GM23248 (cell line): ENCODE measurements at regions not wholly inside any gene's neighbourhood (a gene's known extent, or its start where the extent isn't known, plus 50 kb on each side); places are given as distances from the start of the nearest gene placed in this dataset.
"Not testable (repeated sequence)": the region's sequence is repeated elsewhere in the genome, so short reads cannot be mapped to it uniquely, and the experiment has no call there.

Experiments
- DNase-seq: peaks from one replicate; pipeline ENCODE4 v3.0.0-alpha.2; 2015
- H2AFZ ChIP-seq: fragments of 200-600 bp; sonication (generic); 2 replicates; pipeline ENCODE4 v1.6.1; 2016; ENCODE audit warnings: antibody characterized with exemption
- H3F3A ChIP-seq: fragments of 200-600 bp; sonication (generic); 2 replicates; pipeline ENCODE4 v1.6.1; 2016; ENCODE audit warnings: mild to moderate bottlenecking, antibody characterized with exemption, mixed run types; ENCODE audit not compliant: insufficient read depth
- H3K27ac ChIP-seq: fragments of 200-600 bp; sonication (generic); 2 replicates; pipeline ENCODE4 v1.5.1; 2016; ENCODE audit warnings: mild to moderate bottlenecking
- H3K27me3 ChIP-seq: fragments of 200-600 bp; sonication (generic); replicated peaks from 2 replicates; pipeline ENCODE4 v1.6.1; 2016; ENCODE audit warnings: mild to moderate bottlenecking; ENCODE audit not compliant: insufficient read depth
- H3K36me3 ChIP-seq: fragments of 200-600 bp; sonication (generic); 2 replicates; pipeline ENCODE4 v1.6.1; 2016; ENCODE audit warnings: low read depth, mild to moderate bottlenecking
- H3K4me1 ChIP-seq: fragments of 200-600 bp; sonication (generic); 2 replicates; pipeline ENCODE4 v1.6.1; 2016; ENCODE audit warnings: mild to moderate bottlenecking; ENCODE audit not compliant: insufficient read depth
- H3K4me2 ChIP-seq: fragments of 200-600 bp; sonication (generic); one replicate; pipeline ENCODE4 v1.6.1; 2016; ENCODE audit warnings: mild to moderate bottlenecking; ENCODE audit not compliant: unreplicated experiment
- H3K4me3 ChIP-seq: fragments of 200-600 bp; sonication (generic); 2 replicates; pipeline ENCODE4 v1.5.1; 2016; ENCODE audit warnings: mild to moderate bottlenecking
- H3K79me2 ChIP-seq: fragments of 200-600 bp; sonication (generic); 2 replicates; pipeline ENCODE4 v1.6.1; 2016; ENCODE audit warnings: mild to moderate bottlenecking; ENCODE audit not compliant: insufficient read depth
- H3K9ac ChIP-seq: fragments of 200-600 bp; sonication (generic); 2 replicates; pipeline ENCODE4 v1.6.1; 2016; ENCODE audit warnings: mild to moderate bottlenecking
- H3K9me2 ChIP-seq: fragments of 200-600 bp; sonication (generic); 2 replicates; pipeline ENCODE4 v1.6.1; 2016; ENCODE audit warnings: mixed run types, mild to moderate bottlenecking, moderate library complexity; ENCODE audit not compliant: insufficient read depth
- H3K9me3 ChIP-seq: fragments of 200-600 bp; sonication (generic); one replicate; pipeline ENCODE4 v1.6.1; 2017; ENCODE audit warnings: low read depth
- H4K20me1 ChIP-seq: fragments of 200-600 bp; sonication (generic); 2 replicates; pipeline ENCODE4 v1.6.0; 2016; ENCODE audit not compliant: insufficient read depth
- EZH2 ChIP-seq: fragments of 200-600 bp; sonication (generic); IDR thresholded peaks from 2 replicates; pipeline ENCODE4 v1.6.1; 2018; ENCODE audit warnings: antibody characterized with exemption, mild to moderate bottlenecking; ENCODE audit not compliant: insufficient read depth, poor library complexity, severe bottlenecking
- EZH2phosphoT487 ChIP-seq: fragments of 200-600 bp; sonication (generic); IDR thresholded peaks from 2 replicates; pipeline ENCODE4 v1.6.1; 2018; ENCODE audit warnings: antibody characterized with exemption, moderate library complexity, mild to moderate bottlenecking, low read depth; ENCODE audit not compliant: insufficient read depth
- WGBS, 2 experiments: methylation state at CpG; one replicate each; pipeline ENCODE4 v1.1.6; 2015 to 2017; ENCODE audit warnings: low lambda C conversion rate in 2 of 2, low coverage in 1 of 2; ENCODE audit errors: missing lambda C conversion rate in 2 of 2; 5-methylcytosine and 5-hydroxymethylcytosine counted together
- in situ Hi-C: fragments of 300-500 bp; cut with MboI; formaldehyde crosslinking; loops from 2 replicates; pipeline ENCODE4 v1.15.0; 2020

- Histone ChIP-seq H3K4me3 (no peak overlapping the region), H3K9me2 (no peaks in the 10 kb centered on the region), H3K27me3 (no peaks in the 10 kb centered on the region), H3K4me1 (no peaks in the 10 kb centered on the region), H3K27ac (no peak overlapping the region), H3F3A (no peaks in the 10 kb centered on the region), H4K20me1 (no peaks in the 10 kb centered on the region; the same call in 1 of the 2 replicates), H2AFZ (no peak overlapping the region), H3K9ac (no peak overlapping the region), H3K79me2 (peaks cover 62% of the 10 kb centered on the region), H3K36me3 (no peaks in the 10 kb centered on the region), H3K9me3 (no peaks in the 10 kb centered on the region), H3K4me2 (no peak overlapping the region)
- in situ Hi-C loops = no loop called here
- DNase-seq = no peak
- TF ChIP-seq EZH2phosphoT487 (no peak), EZH2 (no peak)
- WGBS, 2 experiments = 90 to 92% methylated on average over 2 of the region's 2 CpGs
Observed at GRCh38 chrX:63529961-63530360, 178.8 kb upstream of the SPIN4 start.

- Histone ChIP-seq H3K9me2 (no peaks in the 10 kb centered on the region), H3K4me3 (no peak overlapping the region), H3K79me2 (peaks cover 36% of the 10 kb centered on the region), H3K27me3 (no peaks in the 10 kb centered on the region), H3K36me3 (no peaks in the 10 kb centered on the region), H3K4me1 (no peaks in the 10 kb centered on the region), H4K20me1 (no peaks in the 10 kb centered on the region; the same call in 1 of the 2 replicates), H3K9ac (no peak overlapping the region), H3K9me3 (no peaks in the 10 kb centered on the region), H3F3A (no peaks in the 10 kb centered on the region), H3K27ac (no peak overlapping the region), H2AFZ (no peak overlapping the region), H3K4me2 (no peak overlapping the region)
- TF ChIP-seq EZH2phosphoT487 (no peak), EZH2 (no peak)
- WGBS, 2 experiments = 100% methylated on average over 1 of the region's 1 CpG
- in situ Hi-C loops = no loop called here
- DNase-seq = no peak
Observed at GRCh38 chrX:63526863-63527262, 175.7 kb upstream of the SPIN4 start.

GRCh38 chrX:63525491-63525890, 174.4 kb upstream of the SPIN4 start:
- H2AFZ ChIP-seq = no peak overlapping the region
- H3K9me2 ChIP-seq = no peaks in the 10 kb centered on the region
- H3K36me3 ChIP-seq = no peaks in the 10 kb centered on the region
- H4K20me1 ChIP-seq = no peaks in the 10 kb centered on the region
- WGBS, 2 experiments = 70 to 74% methylated on average over 3 of the region's 3 CpGs
- no peak overlapping the region for H3K4me3 ChIP-seq
- H3K9me3 ChIP-seq = no peaks in the 10 kb centered on the region
- no peak for DNase-seq
- TF ChIP-seq EZH2 = no peak
- no peak for TF ChIP-seq EZH2phosphoT487
- no peaks in the 10 kb centered on the region for H3K27me3 ChIP-seq
- H3K27ac ChIP-seq = no peak overlapping the region
- H3K4me2 ChIP-seq = no peak overlapping the region
- no peaks in the 10 kb centered on the region for H3K4me1 ChIP-seq
- no peak overlapping the region for H3K9ac ChIP-seq
- peaks cover 23% of the 10 kb centered on the region for H3K79me2 ChIP-seq
- in situ Hi-C loops = no loop called here
- no peaks in the 10 kb centered on the region for H3F3A ChIP-seq

- H4K20me1 ChIP-seq, H3K36me3 ChIP-seq, H3K9me2 ChIP-seq, H3K4me2 ChIP-seq, H3F3A ChIP-seq, H3K9ac ChIP-seq, H2AFZ ChIP-seq, in situ Hi-C loops, H3K4me3 ChIP-seq, H3K9me3 ChIP-seq, H3K27ac ChIP-seq, H3K79me2 ChIP-seq, H3K27me3 ChIP-seq, DNase-seq: not testable (repeated sequence)
- 95% methylated on average over 3 to 11 of the region's 11 CpGs for WGBS, 2 experiments
- H3K4me1 ChIP-seq = peaks cover 11% of the 10 kb centered on the region
Observed at GRCh38 chrX:63519368-63519767, 168.2 kb upstream of the SPIN4 start.

GRCh38 chrX:63514569-63515080, 163.5 kb upstream of the SPIN4 start:
- no peak overlapping the region for H2AFZ ChIP-seq
- DNase-seq = peak; percentile 31
- H3K27me3 ChIP-seq = no peaks in the 10 kb centered on the region
- no peaks in the 10 kb centered on the region for H3K9me2 ChIP-seq
- H3K27ac ChIP-seq = peak overlapping the region; percentile 72
- no peaks in the 10 kb centered on the region for H4K20me1 ChIP-seq
- peaks cover 16% of the 10 kb centered on the region for H3F3A ChIP-seq
- H3K4me2 ChIP-seq = peak overlapping the region; percentile 62
- peak overlapping the region; percentile 42 for H3K4me3 ChIP-seq
- H3K79me2 ChIP-seq = no peaks in the 10 kb centered on the region; the same call in 1 of the 2 replicates
- no peaks in the 10 kb centered on the region for H3K36me3 ChIP-seq
- H3K9ac ChIP-seq = no peak overlapping the region
- TF ChIP-seq EZH2 (no peak), EZH2phosphoT487 (no peak)
- no peaks in the 10 kb centered on the region for H3K9me3 ChIP-seq
- peaks cover 22% of the 10 kb centered on the region for H3K4me1 ChIP-seq
- in situ Hi-C loops = no loop called here
